Femur (tissue), 1 donor: ENCODE measurements at regions not wholly inside any gene's neighbourhood (a gene's known extent, or its start where the extent isn't known, plus 50 kb on each side); places are given as distances from the start of the nearest gene placed in this dataset.

Source experiments
- DNase-seq: peaks from one replicate; pipeline ENCODE4 v3.0.0-alpha.2; 2017

DNA sequence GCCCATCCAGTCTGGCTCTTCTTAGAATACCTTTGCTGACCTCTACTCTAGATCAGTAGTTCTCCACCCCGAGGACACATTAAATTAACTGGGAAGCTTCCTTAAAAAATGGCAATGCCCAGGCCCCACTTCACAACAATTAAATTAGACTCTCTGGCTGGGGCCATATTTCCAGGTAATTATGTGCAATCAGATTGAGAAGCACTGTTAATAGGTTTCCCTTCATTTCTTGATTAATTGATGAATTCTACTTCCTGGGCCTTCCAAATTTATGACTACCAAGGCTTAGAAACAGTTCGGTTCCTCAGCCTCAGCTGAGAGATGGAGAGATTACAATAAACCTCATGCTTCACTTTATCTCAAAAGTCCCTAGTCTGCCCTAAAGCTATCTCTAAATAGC, 71.7 kb upstream of the LIMCH1 start:
- no peak for DNase-seq

DNA sequence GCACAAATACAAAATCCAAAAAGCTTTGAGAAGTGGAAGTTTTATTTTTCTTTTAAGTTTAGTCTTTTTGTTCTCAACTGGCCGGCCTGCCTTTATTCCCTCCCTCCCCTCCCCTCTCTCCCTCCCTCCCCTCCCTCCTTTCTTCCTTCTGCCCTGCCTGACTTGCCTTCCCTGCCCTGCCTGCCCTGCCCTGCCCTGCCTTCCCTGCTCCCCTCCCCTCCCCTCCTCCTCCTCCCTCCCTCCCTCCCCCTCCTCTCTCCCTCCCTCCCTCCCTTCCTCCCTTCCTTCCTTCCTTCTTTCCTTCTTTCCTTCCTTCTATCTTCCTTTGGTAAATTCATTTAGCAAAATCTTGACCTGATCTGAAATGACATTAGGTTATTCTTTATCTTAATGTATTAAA, 69.8 kb upstream of the LIMCH1 start:
- DNase-seq = no peak

DNA sequence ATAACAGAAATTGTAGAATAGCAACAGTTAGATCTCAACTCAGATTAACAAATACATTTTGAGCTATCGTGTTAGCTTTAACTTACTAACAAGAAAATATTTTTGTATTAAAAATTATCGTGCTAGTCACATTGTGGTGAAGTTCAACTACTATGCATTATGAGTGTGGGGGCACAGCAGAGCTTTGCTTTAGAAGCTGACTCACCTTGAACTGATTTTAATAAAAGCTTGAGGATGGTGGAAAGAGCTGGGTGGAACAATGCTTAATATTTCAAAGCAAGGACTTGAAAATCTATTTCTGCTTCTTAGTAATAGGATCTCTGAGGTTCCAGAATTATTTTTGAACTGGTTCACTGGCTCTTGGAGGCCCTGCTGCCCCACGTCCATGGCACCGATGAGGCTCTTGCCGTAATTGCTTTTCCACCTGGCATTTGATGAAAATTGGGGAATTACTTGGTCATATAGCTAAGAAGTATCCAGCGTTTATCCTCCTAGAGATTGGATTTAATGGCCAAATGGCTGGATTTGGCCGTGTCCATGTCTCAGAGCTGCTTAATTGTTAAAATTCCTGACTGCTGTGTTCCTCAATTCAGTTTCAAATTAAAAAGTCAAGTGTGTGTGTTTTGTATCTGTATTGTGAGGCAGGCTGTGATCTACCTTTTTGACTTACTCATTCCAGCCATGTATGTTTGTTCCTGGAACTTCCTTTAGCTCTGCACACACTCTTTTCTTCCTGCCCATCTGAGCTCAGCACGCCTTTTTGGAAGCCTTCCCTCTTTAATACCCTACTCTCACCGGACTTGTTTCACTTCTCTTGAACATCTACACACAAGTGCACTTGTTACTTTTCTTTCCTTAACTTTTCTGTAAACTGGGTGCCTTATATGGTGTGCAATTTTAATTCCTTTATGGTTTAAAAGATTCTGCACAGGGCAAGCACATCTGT, 66.6 kb upstream of the LIMCH1 start:
- DNase-seq = peak; percentile 53

DNA sequence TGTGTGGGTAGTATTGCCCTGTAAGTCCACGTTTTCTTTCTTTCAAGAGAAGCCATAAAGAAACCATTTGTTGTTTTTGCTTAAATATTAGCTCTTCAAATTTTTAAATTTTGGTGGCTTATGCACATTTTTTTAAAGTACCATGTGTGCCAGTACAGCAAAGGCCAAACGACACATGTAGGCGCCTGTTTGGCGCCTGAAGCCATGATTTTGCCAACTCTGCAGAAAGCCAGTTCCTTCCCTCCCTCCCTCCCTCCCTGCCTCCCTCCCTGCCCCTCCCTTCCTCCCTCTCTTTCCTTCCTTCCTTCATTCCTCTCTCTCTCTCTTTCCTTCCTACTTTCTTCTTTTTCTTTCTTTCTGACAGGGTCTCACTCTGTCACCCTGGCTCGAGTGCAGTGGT, 65.9 kb upstream of the LIMCH1 start:
- DNase-seq = no peak

DNA sequence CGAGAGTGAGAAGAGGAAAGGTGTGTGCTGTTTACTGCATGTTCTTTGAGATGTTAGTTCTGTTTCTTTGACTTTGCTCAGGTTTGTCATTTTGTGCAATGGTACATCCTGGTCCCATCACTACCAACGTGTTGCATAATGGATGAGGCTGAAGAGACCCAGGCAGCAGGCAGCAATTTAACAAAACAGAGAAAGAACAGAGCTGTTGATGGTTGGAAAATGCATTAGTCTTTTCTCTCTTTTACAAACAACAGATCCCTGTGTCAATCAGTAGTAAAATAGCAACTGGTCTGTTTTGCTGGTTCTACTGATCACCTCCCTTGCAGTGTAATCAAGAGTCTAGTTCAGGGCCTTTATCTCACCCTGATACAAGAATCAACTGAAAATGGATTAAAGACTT, 64.8 kb upstream of the LIMCH1 start:
- DNase-seq = no peak

DNA sequence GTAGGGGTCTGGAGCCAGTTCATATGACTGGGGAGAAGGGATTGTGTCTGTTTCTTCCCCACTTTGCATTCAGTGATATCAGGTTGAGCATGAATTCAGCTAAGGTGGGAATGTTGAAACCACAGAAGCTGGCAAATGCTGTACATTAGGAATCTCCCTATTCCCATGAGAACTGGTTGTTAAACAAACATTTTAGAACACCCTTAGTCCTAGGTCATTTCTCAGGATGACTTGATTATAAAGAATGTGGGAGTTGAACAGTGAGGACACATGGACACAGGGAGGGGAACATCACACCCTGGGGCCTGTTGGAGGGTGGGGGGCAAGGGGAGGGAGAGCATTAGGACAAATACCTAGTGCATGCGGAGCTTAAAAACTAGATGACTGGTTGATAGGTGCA, 62.6 kb upstream of the LIMCH1 start:
- DNase-seq = no peak

DNA sequence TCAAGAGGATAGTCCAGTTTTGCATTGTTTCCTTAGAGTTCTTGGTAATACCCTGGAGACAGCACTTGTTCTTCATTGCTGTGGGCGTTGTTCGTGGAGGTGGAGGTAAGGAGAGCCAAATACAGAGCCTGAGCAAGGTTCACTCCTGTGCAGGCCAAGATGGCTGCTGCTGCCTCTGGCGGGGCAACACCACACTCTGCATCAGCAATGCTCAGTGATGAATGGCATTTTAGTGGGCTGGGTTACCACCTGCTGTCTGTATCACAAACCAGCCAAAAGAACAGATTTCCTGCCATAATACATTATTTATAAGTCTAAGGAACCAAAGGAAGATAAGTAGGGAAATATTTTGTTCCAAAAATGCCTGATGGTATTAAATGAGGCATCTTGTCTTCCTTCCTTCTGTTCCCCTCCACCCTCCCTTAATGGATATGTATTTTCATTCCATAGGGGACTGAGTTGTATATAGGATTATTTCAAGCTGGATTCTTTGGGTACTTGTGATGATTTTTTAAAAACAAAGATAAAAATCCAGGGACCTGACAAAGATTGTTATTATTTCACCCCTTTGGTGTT, 61.6 kb upstream of the LIMCH1 start:
- DNase-seq = no peak

DNA sequence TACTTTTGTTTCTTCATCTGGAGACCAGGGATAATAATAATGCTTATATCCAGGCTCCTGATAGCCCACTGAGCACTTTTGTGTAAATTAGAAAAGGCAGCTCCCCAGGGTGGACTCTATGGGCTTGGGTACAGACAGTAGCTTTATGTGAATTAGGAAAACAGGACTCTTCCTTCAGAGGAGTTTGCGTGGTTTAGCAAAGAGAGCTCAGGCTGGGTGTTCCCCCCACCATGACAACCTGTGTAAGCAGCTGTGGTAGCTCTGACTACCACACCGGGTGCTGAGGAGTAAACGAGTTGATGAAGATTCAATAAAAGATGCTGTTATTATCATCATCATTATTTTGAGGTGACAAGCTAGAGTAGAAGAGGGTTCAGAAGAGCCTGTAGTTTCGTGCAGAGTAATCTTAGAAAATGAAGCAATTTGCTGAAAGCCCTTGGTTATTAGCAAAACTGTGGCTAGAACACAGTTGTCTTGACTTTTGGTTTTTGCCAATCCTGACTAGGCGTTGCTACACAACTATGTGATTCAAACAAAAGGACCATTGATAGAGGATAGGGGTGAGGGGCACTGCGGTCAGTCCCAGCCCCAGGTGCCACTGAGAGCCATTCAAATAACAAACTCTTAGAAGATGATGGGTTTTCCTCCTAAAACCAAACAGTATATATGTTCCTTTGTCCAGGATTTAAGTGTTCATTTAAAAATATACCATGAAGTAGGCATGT, 60.6 kb upstream of the LIMCH1 start:
- DNase-seq = no peak

DNA sequence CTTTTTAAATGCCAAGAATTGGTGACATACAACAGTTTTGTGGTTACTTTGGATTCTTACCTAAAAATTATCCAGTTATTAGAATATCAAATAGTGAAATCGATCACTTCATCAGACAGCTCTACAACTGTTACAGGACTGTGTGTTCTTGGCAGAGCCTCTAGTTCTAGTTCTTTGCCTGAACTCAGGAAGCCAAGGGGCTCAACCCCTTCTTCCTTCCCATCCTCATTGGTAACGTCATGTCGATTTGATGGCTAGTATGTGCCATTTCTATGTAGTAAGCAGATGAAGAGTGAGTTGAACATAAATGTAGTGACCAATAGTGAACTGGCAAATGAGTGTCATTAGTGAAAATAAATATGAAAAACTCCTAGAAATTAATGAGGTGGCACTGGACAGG, 59.4 kb upstream of the LIMCH1 start:
- DNase-seq = no peak

DNA sequence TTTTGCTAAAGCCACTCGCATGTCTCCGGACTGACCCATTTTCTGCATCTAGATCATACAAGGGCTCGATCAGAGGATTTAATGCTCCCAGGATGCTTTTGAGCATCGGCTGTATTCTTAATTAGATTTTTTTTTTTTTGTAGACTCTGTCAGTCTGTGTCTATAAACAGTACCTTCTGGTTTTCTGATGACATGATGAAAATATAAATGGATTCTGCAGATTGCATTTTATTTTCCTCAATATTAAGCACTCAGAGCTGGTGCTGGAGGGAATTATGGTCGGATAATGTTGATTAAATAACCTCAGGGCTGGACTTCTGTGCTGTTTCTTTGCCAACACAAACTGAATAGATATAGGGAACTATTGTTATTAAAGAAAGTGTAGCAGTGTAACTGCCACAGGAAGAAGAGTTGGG, 57.1 kb upstream of the LIMCH1 start:
- no peak for DNase-seq

DNA sequence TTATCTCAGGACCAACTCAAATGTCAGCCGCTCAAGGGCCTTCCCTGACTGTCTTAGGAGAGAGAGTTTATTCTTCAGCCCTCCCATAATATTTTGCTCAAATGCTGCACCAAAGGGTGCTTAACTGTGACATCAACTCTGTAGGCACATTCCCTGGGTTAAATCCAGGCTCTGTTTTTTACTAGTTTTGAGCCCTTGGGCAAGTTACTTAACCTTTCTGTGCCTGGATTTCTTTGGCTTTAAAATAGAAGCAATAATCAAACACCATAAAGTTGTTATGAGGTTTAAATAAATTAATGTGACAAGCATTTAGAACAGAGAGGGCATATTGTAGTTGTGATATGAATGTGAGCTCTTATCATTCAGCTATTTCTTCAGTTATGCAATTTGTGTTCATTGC, 54.2 kb upstream of the LIMCH1 start:
- no peak for DNase-seq

DNA sequence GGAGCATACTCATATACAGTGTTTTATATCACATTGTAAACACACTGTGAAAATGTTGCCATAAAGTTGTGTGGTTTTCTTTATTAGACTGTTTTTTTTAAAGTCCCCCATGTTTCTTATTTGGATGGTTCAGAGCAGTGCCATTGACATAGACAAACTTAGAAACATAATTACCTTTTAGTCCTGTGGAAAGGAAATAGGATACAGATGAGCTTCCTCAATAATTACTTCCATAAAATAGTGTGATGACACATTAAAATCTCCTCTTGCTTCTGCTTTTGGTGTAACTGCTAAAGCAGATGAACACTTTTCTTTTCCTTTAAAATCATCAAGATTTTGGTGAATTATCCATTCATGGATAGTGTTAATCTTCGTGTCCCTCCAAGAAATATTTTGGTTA, 52.9 kb upstream of the LIMCH1 start:
- DNase-seq = no peak

DNA sequence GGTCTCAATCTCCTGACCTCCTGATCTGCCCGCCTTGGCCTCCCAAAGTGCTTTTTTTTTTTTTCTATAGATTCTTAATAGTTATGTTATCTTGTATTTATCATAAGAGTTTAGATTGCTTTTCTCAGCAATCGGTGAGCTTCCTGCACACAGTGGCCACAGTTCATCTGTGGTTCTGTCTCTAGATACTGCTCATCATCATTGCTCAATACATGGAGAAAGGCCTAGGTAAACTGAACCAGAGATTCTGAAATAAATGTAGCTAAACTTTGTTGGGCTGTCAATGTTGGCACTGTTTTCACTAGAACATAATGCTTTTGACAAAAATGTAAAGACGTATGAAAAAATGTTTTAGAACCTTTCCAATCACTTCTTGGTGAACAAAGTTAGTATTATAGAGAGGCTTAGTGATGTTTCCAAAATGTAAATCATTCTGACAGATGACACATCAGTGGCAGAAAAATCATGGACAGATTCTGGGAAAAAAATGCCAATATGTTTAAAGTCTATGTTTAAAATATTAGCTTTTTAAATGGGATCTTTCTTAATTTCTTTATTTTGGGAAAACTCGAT, 50.0 kb upstream of the LIMCH1 start:
- no peak for DNase-seq
